H1 (cell line): ENCODE measurements at regions not wholly inside any gene's neighbourhood (a gene's known extent, or its start where the extent isn't known, plus 50 kb on each side); places are given as distances from the start of the nearest gene placed in this dataset.

Source experiments
- CTCF ChIA-PET: fragments of 300-600 bp; sonication (Branson Sonifier 250); formaldehyde crosslinking; loops from one replicate; lab custom pipeline; 2021; ENCODE audit not compliant: partially characterized antibody; lab: Charles Lee
- POLR2A ChIA-PET: fragments of 300-600 bp; sonication (Branson Sonifier 250); formaldehyde crosslinking; loops from one replicate; lab custom pipeline; 2021; ENCODE audit warnings: inconsistent platforms; ENCODE audit not compliant: partially characterized antibody; lab: Charles Lee
- DNase-seq, 2 experiments: peaks; one replicate each; pipeline versions ENCODE4 v3.0.0 to v3.0.0-alpha.2; 2010 to 2022; ENCODE audit warnings: low spot score in 2 of 2, low read depth in 1 of 2, mixed read lengths in 1 of 2
- FAIRE-seq: peaks from 2 replicates; lab custom pipeline; 2011; peaks lifted over from hg19 to GRCh38; lab: Jason Lieb, UNC
- H2AFZ ChIP-seq: 2 replicates; pipeline ENCODE4 v1.8.1; 2012; ENCODE audit warnings: low read length, inconsistent platforms
- H2AK5ac ChIP-seq: 2 replicates; pipeline ENCODE4 v1.6.1; 2013; ENCODE audit warnings: low read depth, low read length
- H2BK120ac ChIP-seq: replicated peaks from 2 replicates; pipeline ENCODE3; 2013; ENCODE audit warnings: low read depth, low read length, inconsistent platforms
- H2BK12ac ChIP-seq: 2 replicates; pipeline ENCODE4 v1.6.1; 2013; ENCODE audit warnings: low read depth, low read length
- H2BK15ac ChIP-seq: 2 replicates; pipeline ENCODE4 v1.6.1; 2013; ENCODE audit warnings: low read length
- H2BK20ac ChIP-seq: 2 replicates; pipeline ENCODE4 v1.6.1; 2013; ENCODE audit warnings: low read length
- H2BK5ac ChIP-seq: 2 replicates; pipeline ENCODE4 v1.6.1; 2013; ENCODE audit warnings: low read depth, low read length
- H3K14ac ChIP-seq: 2 replicates; pipeline ENCODE4 v1.6.1; 2013; ENCODE audit warnings: inconsistent platforms; ENCODE audit not compliant: insufficient read length
- H3K18ac ChIP-seq: 2 replicates; pipeline ENCODE4 v1.6.1; 2013; ENCODE audit warnings: low read length; ENCODE audit errors: extremely low read depth
- H3K23ac ChIP-seq: 2 replicates; pipeline ENCODE4 v1.6.1; 2013; ENCODE audit warnings: inconsistent platforms; ENCODE audit not compliant: insufficient read length
- H3K23me2 ChIP-seq: 2 replicates; pipeline ENCODE4 v1.6.1; 2013; ENCODE audit warnings: low read depth, low read length
- H3K27ac ChIP-seq: 2 replicates; pipeline ENCODE4 v1.6.1; 2011; ENCODE audit warnings: low read depth, low read length, inconsistent platforms
- H3K27me3 ChIP-seq, 4 experiments: replicated peaks in 1 of 4; 1 replicate in 1 of 4; 2 replicates in 3 of 4; pipeline versions ENCODE4 v1.6.1 to v1.8.1; 2011 to 2013; ENCODE audit warnings: low read length in 3 of 4, mild to moderate bottlenecking in 3 of 4, inconsistent platforms in 2 of 4, mixed read lengths in 2 of 4, moderate library complexity in 1 of 4; ENCODE audit not compliant: control insufficient read depth in 3 of 4, insufficient read depth in 3 of 4; ENCODE audit errors: extremely low read depth in 1 of 4
- H3K36me3 ChIP-seq, 4 experiments: 2 replicates each; pipeline versions ENCODE4 v1.6.1 to v1.8.1; 2011 to 2013; ENCODE audit warnings: mild to moderate bottlenecking in 4 of 4, low read length in 3 of 4, moderate library complexity in 2 of 4, control low read depth in 1 of 4, inconsistent platforms in 1 of 4; ENCODE audit not compliant: insufficient read depth in 4 of 4, control insufficient read depth in 2 of 4
- H3K4ac ChIP-seq: replicated peaks from 2 replicates; pipeline ENCODE3; 2013; ENCODE audit warnings: low read length, low read depth, mixed read lengths, inconsistent platforms; ENCODE audit not compliant: insufficient read length
- H3K4me1 ChIP-seq, 4 experiments: replicated peaks in 1 of 4; 1 replicate in 1 of 4; 2 replicates in 3 of 4; pipeline versions ENCODE4 v1.6.1 to v1.8.1; 2011 to 2013; ENCODE audit warnings: low read length in 3 of 4, inconsistent platforms in 2 of 4, mixed read lengths in 1 of 4; ENCODE audit not compliant: insufficient read depth in 4 of 4, control insufficient read depth in 3 of 4
- H3K4me2 ChIP-seq, 2 experiments: 2 replicates each; pipeline versions ENCODE4 v1.6.1 to v1.8.1; 2011 to 2013; ENCODE audit warnings: low read depth in 2 of 2, low read length in 2 of 2, control low read depth in 1 of 2, inconsistent platforms in 1 of 2, mild to moderate bottlenecking in 1 of 2; ENCODE audit not compliant: insufficient read depth in 1 of 2
- H3K4me3 ChIP-seq, 4 experiments: fragments of 200-600, 300-600 bp in 1 of 4; sonication (generic), shearing (Covaris generic), sonication (Bioruptor Twin) in 1 of 4; 2 replicates each; pipeline versions ENCODE4 v1.5.1 to v1.8.1; 2011 to 2016; ENCODE audit warnings: low read length in 4 of 4, low read depth in 3 of 4, control low read depth in 2 of 4, inconsistent platforms in 2 of 4, mild to moderate bottlenecking in 2 of 4, mixed read lengths in 1 of 4, moderate library complexity in 1 of 4; ENCODE audit not compliant: insufficient read depth in 2 of 4; ENCODE audit errors: extremely low read depth in 1 of 4
- H3K56ac ChIP-seq: replicated peaks from 2 replicates; pipeline ENCODE3; 2013; ENCODE audit warnings: low read depth, mild to moderate bottlenecking, mixed read lengths, low read length, inconsistent platforms; ENCODE audit not compliant: insufficient read length
- H3K79me1 ChIP-seq: 2 replicates; pipeline ENCODE4 v1.6.1; 2013; ENCODE audit warnings: low read depth, low read length, control low read depth
- H3K79me2 ChIP-seq, 2 experiments: 2 replicates each; pipeline versions ENCODE4 v1.6.1 to v1.8.1; 2012 to 2013; ENCODE audit warnings: low read length in 2 of 2, mild to moderate bottlenecking in 2 of 2, inconsistent platforms in 1 of 2; ENCODE audit not compliant: insufficient read depth in 2 of 2, control insufficient read depth in 1 of 2
- H3K9ac ChIP-seq, 4 experiments: replicated peaks in 1 of 4; 1 replicate in 1 of 4; 2 replicates in 3 of 4; pipeline versions ENCODE4 v1.6.1 to v1.8.1; 2011 to 2013; ENCODE audit warnings: low read depth in 3 of 4, low read length in 3 of 4, control low read depth in 2 of 4, mild to moderate bottlenecking in 2 of 4, moderate library complexity in 2 of 4, inconsistent platforms in 1 of 4; ENCODE audit errors: extremely low read depth in 1 of 4
- H3K9me3 ChIP-seq, 2 experiments: 2 replicates each; pipeline versions ENCODE4 v1.6.1 to v1.8.1; 2012 to 2013; ENCODE audit warnings: mild to moderate bottlenecking in 2 of 2, moderate library complexity in 2 of 2, control low read depth in 1 of 2, inconsistent platforms in 1 of 2, low read depth in 1 of 2, low read length in 1 of 2, mixed read lengths in 1 of 2; ENCODE audit not compliant: insufficient read depth in 2 of 2
- H4K20me1 ChIP-seq, 2 experiments: replicated peaks in 1 of 2; 2 replicates each; pipeline versions ENCODE3 to v1.8.1; 2011 to 2013; ENCODE audit warnings: inconsistent platforms in 2 of 2, low read length in 2 of 2, mild to moderate bottlenecking in 1 of 2; ENCODE audit not compliant: insufficient read depth in 2 of 2, control insufficient read depth in 1 of 2
- H4K5ac ChIP-seq: 2 replicates; pipeline ENCODE4 v1.6.1; 2013; ENCODE audit warnings: low read length, low read depth, mixed read lengths, inconsistent platforms; ENCODE audit not compliant: insufficient read length
- H4K8ac ChIP-seq: 2 replicates; pipeline ENCODE4 v1.8.0; 2013; ENCODE audit warnings: mild to moderate bottlenecking, moderate library complexity, low read length, inconsistent platforms; ENCODE audit not compliant: insufficient read depth; ENCODE audit errors: extremely low read depth
- H4K91ac ChIP-seq: replicated peaks from 2 replicates; pipeline ENCODE3; 2013; ENCODE audit warnings: low read length, mixed read lengths, inconsistent platforms; ENCODE audit not compliant: insufficient read length
- ATF3 ChIP-seq: IDR thresholded peaks from 2 replicates; pipeline ENCODE4 v1.6.1; 2011; ENCODE audit warnings: low read depth, mild to moderate bottlenecking, low read length; ENCODE audit not compliant: insufficient read depth
- BRCA1 ChIP-seq: IDR thresholded peaks from 2 replicates; pipeline ENCODE4 v1.6.1; 2012; ENCODE audit warnings: low read depth, low read length, improper control_type of control experiment
- CREB1 ChIP-seq: IDR thresholded peaks from 2 replicates; pipeline ENCODE4 v1.6.1; 2012; ENCODE audit warnings: inconsistent platforms
- EP300 ChIP-seq, 2 experiments: IDR thresholded peaks; 1 replicate in 1 of 2; 2 replicates in 1 of 2; pipeline ENCODE4 v1.6.1; 2011 to 2012; ENCODE audit warnings: low read depth in 2 of 2, low read length in 2 of 2, mild to moderate bottlenecking in 2 of 2, borderline replicate concordance in 1 of 2, inconsistent platforms in 1 of 2, moderate library complexity in 1 of 2
- FOSL1 ChIP-seq: IDR thresholded peaks from 2 replicates; pipeline ENCODE4 v1.6.1; 2011; ENCODE audit warnings: mild to moderate bottlenecking, low read depth, low read length, moderate library complexity; ENCODE audit not compliant: insufficient read depth
- PHF8 ChIP-seq: fragments of 200-600 bp; sonication (generic); conservative IDR thresholded peaks from 2 replicates; pipeline ENCODE4 v1.7.1; 2012; ENCODE audit warnings: low read depth, mild to moderate bottlenecking, inconsistent platforms, low read length, moderate library complexity
- SAP30 ChIP-seq: fragments of 300-600 bp; sonication (generic); IDR thresholded peaks from 2 replicates; pipeline ENCODE4 v1.7.1; 2012; ENCODE audit warnings: low read length, moderate library complexity, mild to moderate bottlenecking, inconsistent platforms; ENCODE audit not compliant: insufficient read depth, insufficient replicate concordance
- SIN3A ChIP-seq, 2 experiments: IDR thresholded peaks in 1 of 2; conservative IDR thresholded peaks in 1 of 2; 2 replicates each; pipeline ENCODE4 v1.6.1; 2011 to 2012; ENCODE audit warnings: low read length in 2 of 2, improper control_type of control experiment in 1 of 2, low read depth in 1 of 2, mild to moderate bottlenecking in 1 of 2
- SIRT6 ChIP-seq: IDR thresholded peaks from one replicate; pipeline ENCODE4 v1.7.1; 2012; ENCODE audit warnings: low read length, inconsistent platforms
- SP2 ChIP-seq: IDR thresholded peaks from 2 replicates; pipeline ENCODE4 v1.6.1; 2012; ENCODE audit warnings: mild to moderate bottlenecking, low read length, inconsistent platforms
- WGBS, 2 experiments: shearing (Covaris generic) in 1 of 2; methylation state at CpG; one replicate each; pipeline versions ENCODE4 v1.1.6 to v1.1.7; 2013 to 2015; ENCODE audit warnings: low lambda C conversion rate in 2 of 2, mixed read lengths in 2 of 2, inconsistent platforms in 1 of 2, low coverage in 1 of 2, missing lambda C conversion rate in 1 of 2; ENCODE audit not compliant: insufficient replicate concordance in 2 of 2, insufficient coverage in 1 of 2, insufficient read length in 1 of 2; ENCODE audit errors: extremely low coverage in 1 of 2, missing lambda C conversion rate in 1 of 2; 5-methylcytosine and 5-hydroxymethylcytosine counted together

GRCh38 chr14:48107646-48108045 lies 432.2 kb upstream of the MDGA2 start:
- Histone ChIP-seq H3K79me2 (no peaks in the 10 kb centered on the region), H4K8ac (no peak overlapping the region), H3K4me1 (no peaks in the 10 kb centered on the region), H3K4me3 (no peak overlapping the region), H3K56ac (no peak overlapping the region), H3K4ac (no peak overlapping the region), H3K18ac (no peak overlapping the region), H3K27me3 (no peaks in the 10 kb centered on the region), H3K79me1 (no peaks in the 10 kb centered on the region), H3K23me2 (peaks cover under 1% of the 10 kb centered on the region; the same call in 1 of the 2 replicates), H2BK12ac (no peak overlapping the region), H3K36me3 (no peaks in the 10 kb centered on the region), H2BK5ac (no peak overlapping the region), H3K9me3 (no peaks in the 10 kb centered on the region), H4K91ac (no peak overlapping the region), H2AFZ (no peak overlapping the region), H3K14ac (no peak overlapping the region), H2BK15ac (no peak overlapping the region), H4K20me1 (no peaks in the 10 kb centered on the region), H3K23ac (no peak overlapping the region), H4K5ac (no peak overlapping the region), H3K27ac (no peak overlapping the region), H3K4me2 (no peak overlapping the region), H2AK5ac (no peak overlapping the region), H2BK20ac (no peak overlapping the region), H3K9ac (no peak overlapping the region), H2BK120ac (no peak overlapping the region)
- ChIA-PET CTCF (no interaction called here), POLR2A (no interaction called here)
- TF ChIP-seq SIN3A (conservative IDR thresholded peaks at IDR 0.05 in 1 of 2, IDR thresholded peaks at IDR 0.05 in 1 of 2; ENCODE audit: low read depth in 1 of 2, low read length in 2 of 2) (no peak), PHF8 (no peak), BRCA1 (no peak), EP300 (IDR thresholded peaks at IDR 0.05; ENCODE audit: borderline replicate concordance in 1 of 2, low read depth in 2 of 2, low read length in 2 of 2) (no peak), SP2 (no peak), ATF3 (no peak), SIRT6 (no peak), CREB1 (no peak), FOSL1 (no peak), SAP30 (no peak)
- no peak for DNase-seq
- FAIRE-seq: no peak
- 100% methylated on average over 1 of the region's 1 CpG; no CpG with 5 or more reads in 1 of the 2 experiments for WGBS, 2 experiments
